Endothelial cell of umbilical vein (primary cell): ENCODE measurements at regions not wholly inside any gene's neighbourhood (a gene's known extent, or its start where the extent isn't known, plus 50 kb on each side); places are given as distances from the start of the nearest gene placed in this dataset.

ENCODE experiments used
- BruUV-seq: library from RNA; stranded (reverse); fragments of 400-500 nt; replicated peaks from 2 replicates; lab custom pipeline; 2021; lab: Mats Ljungman, UMichigan
- CTCF ChIA-PET: fragments of 300-600, 350-600 bp; sonication (Branson Sonifier 250); formaldehyde crosslinking; loops from one replicate; lab custom pipeline; 2021; ENCODE audit warnings: antibody characterized with exemption, inconsistent platforms; lab: Charles Lee
- POLR2A ChIA-PET: fragments of 300-600, 350-600 bp; sonication (Branson Sonifier 250); formaldehyde crosslinking; loops from one replicate; lab custom pipeline; 2021; ENCODE audit warnings: antibody characterized with exemption, inconsistent platforms; lab: Charles Lee
- DNase-seq: peaks from one replicate; pipeline ENCODE4 v3.0.0-alpha.2; 2011; ENCODE audit warnings: low read depth, low spot score
- FAIRE-seq: peaks from 2 replicates; lab custom pipeline; 2011; peaks lifted over from hg19 to GRCh38; lab: Jason Lieb, UNC
- H2AFZ ChIP-seq: 2 replicates; pipeline ENCODE4 v1.6.0; 2012; ENCODE audit warnings: low read depth, low read length, control low read depth, inconsistent platforms
- H3K27ac ChIP-seq: 2 replicates; pipeline ENCODE4 v1.5.1; 2011; ENCODE audit warnings: low read depth, mild to moderate bottlenecking, control low read depth, low read length, moderate library complexity; ENCODE audit not compliant: insufficient read depth
- H3K27me3 ChIP-seq, 2 experiments: 2 replicates each; pipeline versions ENCODE4 v1.6.0 to v1.6.1; 2011; ENCODE audit warnings: low read length in 2 of 2, mixed read lengths in 1 of 2; ENCODE audit not compliant: control insufficient read depth in 2 of 2, insufficient read depth in 2 of 2
- H3K36me3 ChIP-seq, 2 experiments: 2 replicates in 1 of 2; 3 replicates in 1 of 2; pipeline ENCODE4 v1.5.1; 2011; ENCODE audit warnings: low read length in 2 of 2, mild to moderate bottlenecking in 1 of 2, moderate library complexity in 1 of 2; ENCODE audit not compliant: control insufficient read depth in 2 of 2, insufficient read depth in 2 of 2; ENCODE audit errors: extremely low read depth in 1 of 2
- H3K4me1 ChIP-seq: 3 replicates; pipeline ENCODE4 v1.5.1; 2011; ENCODE audit warnings: mild to moderate bottlenecking, low read length; ENCODE audit not compliant: control insufficient read depth, insufficient read depth; ENCODE audit errors: extremely low read depth
- H3K4me2 ChIP-seq: 2 replicates; pipeline ENCODE4 v1.6.1; 2011; ENCODE audit warnings: low read length, control low read depth, mixed read lengths; ENCODE audit not compliant: insufficient read depth
- H3K4me3 ChIP-seq, 3 experiments: fragments of 200-600 bp in 1 of 3; sonication (generic), shearing (Covaris generic) in 1 of 3; replicated peaks in 1 of 3; 2 replicates each; pipeline ENCODE4 v1.5.1; 2011 to 2016; ENCODE audit warnings: control low read depth in 3 of 3, low read length in 3 of 3, mild to moderate bottlenecking in 2 of 3, inconsistent platforms in 1 of 3, low read depth in 1 of 3, moderate library complexity in 1 of 3; ENCODE audit not compliant: insufficient read depth in 1 of 3
- H3K79me2 ChIP-seq: 2 replicates; pipeline ENCODE4 v1.6.0; 2012; ENCODE audit warnings: low read length, inconsistent platforms; ENCODE audit not compliant: control insufficient read depth, insufficient read depth
- H3K9ac ChIP-seq: replicated peaks from 2 replicates; pipeline ENCODE3; 2011; ENCODE audit warnings: low read length, control low read depth; ENCODE audit not compliant: insufficient read depth; ENCODE audit errors: extremely low read depth
- H3K9me1 ChIP-seq: replicated peaks from 3 replicates; pipeline ENCODE4 v1.6.0; 2011; ENCODE audit warnings: mild to moderate bottlenecking, low read length; ENCODE audit not compliant: control insufficient read depth, insufficient read depth; ENCODE audit errors: extremely low read depth
- H3K9me3 ChIP-seq: replicated peaks from 2 replicates; pipeline ENCODE4 v1.5.1; 2012; ENCODE audit warnings: low read length, inconsistent platforms; ENCODE audit not compliant: control insufficient read depth, insufficient read depth
- H4K20me1 ChIP-seq: replicated peaks from 2 replicates; pipeline ENCODE3; 2011; ENCODE audit warnings: mild to moderate bottlenecking, low read length; ENCODE audit not compliant: control insufficient read depth, insufficient read depth; ENCODE audit errors: extremely low read depth
- EZH2 ChIP-seq: IDR thresholded peaks from 2 replicates; pipeline ENCODE4 v1.6.1; 2012; ENCODE audit warnings: borderline replicate concordance, low read depth, mild to moderate bottlenecking, moderate library complexity, low read length, inconsistent platforms; ENCODE audit not compliant: severe bottlenecking
- GATA2 ChIP-seq: IDR thresholded peaks from 2 replicates; pipeline ENCODE4 v1.7.0; 2011; ENCODE audit warnings: low read depth, mild to moderate bottlenecking, moderate library complexity, mixed read lengths, low read length; ENCODE audit not compliant: insufficient read length, insufficient read depth
- JUN ChIP-seq: IDR thresholded peaks from 2 replicates; pipeline ENCODE4 v1.6.1; 2011; ENCODE audit warnings: borderline replicate concordance, low read depth; ENCODE audit not compliant: insufficient read length, insufficient read depth
- MAX ChIP-seq: IDR thresholded peaks from 2 replicates; pipeline ENCODE4 v1.6.1; 2011; ENCODE audit not compliant: insufficient read depth, insufficient read length
- POLR2A ChIP-seq: IDR thresholded peaks from 2 replicates; pipeline ENCODE4 v1.6.1; 2012; ENCODE audit warnings: low read depth, mild to moderate bottlenecking, control low read depth, low read length
- dilution Hi-C: fragments of 300-500 bp; cut with MboI; formaldehyde crosslinking; loops from one replicate; pipeline ENCODE4 v1.15.0; 2019; ENCODE audit warnings: low sequenced_read_pairs; ENCODE audit not compliant: extremely low pct_ligation_motif_present
- intact Hi-C: fragments of 100-400 bp; cut with micrococcal nuclease; formaldehyde crosslinking; loops from one replicate; pipeline ENCODE4 v1.10.0; 2022

- H4K20me1 ChIP-seq, result no peaks in the 10 kb centered on the region
- H3K36me3 ChIP-seq, result no peaks in the 10 kb centered on the region
- H3K4me1 ChIP-seq, result no peaks in the 10 kb centered on the region
- no peak for DNase-seq
- no peaks in the 10 kb centered on the region for H3K9me3 ChIP-seq
- H3K4me2 ChIP-seq, result no peak overlapping the region
- no peak overlapping the region for H2AFZ ChIP-seq
- no peaks in the 10 kb centered on the region for H3K9me1 ChIP-seq
- dilution Hi-C loops (no loop called here), intact Hi-C loops (no loop called here)
- no peaks in the 10 kb centered on the region for H3K79me2 ChIP-seq
- no peak for FAIRE-seq
- TF ChIP-seq EZH2 (no peak), MAX (no peak), POLR2A (no peak), JUN (no peak), GATA2 (no peak)
- POLR2A ChIA-PET, result no interaction called here
- CTCF ChIA-PET, result no interaction called here
- H3K27me3 ChIP-seq, result no peaks in the 10 kb centered on the region
- H3K9ac ChIP-seq, result no peak overlapping the region
- no peak overlapping the region for H3K27ac ChIP-seq
- BruUV-seq, result no TSS peak
- H3K4me3 ChIP-seq, result no peak overlapping the region
Measured at GRCh38 chr7:98697083-98697482, 80.0 kb downstream of the NPTX2 start.

GRCh38 chr7:98697485-98698240, 80.6 kb downstream of the NPTX2 start:
- dilution Hi-C loops, result no loop called here
- H3K79me2 ChIP-seq, result no peaks in the 10 kb centered on the region
- BruUV-seq, result no TSS peak
- H3K4me1 ChIP-seq, result no peaks in the 10 kb centered on the region
- H3K9me3 ChIP-seq, result no peaks in the 10 kb centered on the region
- FAIRE-seq (no peak), DNase-seq (no peak)
- no peak overlapping the region for H3K4me2 ChIP-seq
- H4K20me1 ChIP-seq, result no peaks in the 10 kb centered on the region
- H3K9ac ChIP-seq, result no peak overlapping the region
- ChIA-PET POLR2A (no interaction called here), CTCF (no interaction called here)
- no peak overlapping the region for H3K4me3 ChIP-seq
- no peak overlapping the region for H3K27ac ChIP-seq
- H3K27me3 ChIP-seq, result no peaks in the 10 kb centered on the region
- TF ChIP-seq MAX, result no peak
- no peaks in the 10 kb centered on the region for H3K36me3 ChIP-seq
- H2AFZ ChIP-seq, result no peak overlapping the region
- H3K9me1 ChIP-seq, result no peaks in the 10 kb centered on the region
- intact Hi-C loops, result no loop called here
